B cell (primary cell): ENCODE measurements at regions not wholly inside any gene's neighbourhood (a gene's known extent, or its start where the extent isn't known, plus 50 kb on each side); places are given as distances from the start of the nearest gene placed in this dataset.

Experiments used
- ATAC-seq: fragments of 200-7000 bp; cut with Tn5 transposase; one replicate; pipeline ENCODE4 v1.10.0; 2021; ENCODE audit warnings: low read depth, mild to moderate bottlenecking, moderate number of reproducible peaks, moderate library complexity
- CTCF ChIA-PET: fragments of 350-600 bp; sonication (Branson Sonifier 250); formaldehyde crosslinking; loops from one replicate; lab custom pipeline; 2021; ENCODE audit warnings: antibody characterized with exemption, inconsistent platforms; lab: Charles Lee
- POLR2A ChIA-PET: fragments of 350-600 bp; sonication (Branson Sonifier 250); formaldehyde crosslinking; loops from one replicate; lab custom pipeline; 2021; ENCODE audit warnings: antibody characterized with exemption; lab: Charles Lee
- DNase-seq: peaks from one replicate; pipeline ENCODE4 v3.0.0; 2013
- H2AFZ ChIP-seq: 2 replicates; pipeline ENCODE4 v1.6.1; 2012; ENCODE audit warnings: mild to moderate bottlenecking, low read depth, low read length; ENCODE audit not compliant: insufficient read depth, poor library complexity, severe bottlenecking
- H3K27ac ChIP-seq, 2 donors: 1 replicate in 1 of 2; 2 replicates in 1 of 2; pipeline ENCODE4 v1.5.1; 2012 to 2013; ENCODE audit warnings: low read length in 2 of 2, mild to moderate bottlenecking in 2 of 2, moderate library complexity in 1 of 2
- H3K27me3 ChIP-seq, 4 experiments: fragments of 200-600 bp in 1 of 4; sonication (generic) in 1 of 4; replicated peaks in 1 of 4; 1 replicate in 2 of 4; 2 replicates in 2 of 4; pipeline versions ENCODE4 v1.6.1 to v1.7.0; 2013 to 2016; ENCODE audit warnings: low read length in 3 of 4, mild to moderate bottlenecking in 2 of 4, mixed read lengths in 1 of 4, moderate library complexity in 1 of 4; ENCODE audit not compliant: insufficient read depth in 4 of 4, control insufficient read depth in 3 of 4; ENCODE audit errors: control extremely low read depth in 1 of 4
- H3K36me3 ChIP-seq, 2 experiments: replicated peaks in 1 of 2; 1 replicate in 1 of 2; 2 replicates in 1 of 2; pipeline versions ENCODE4 v1.6.1 to v1.7.1; 2013; ENCODE audit warnings: low read length in 1 of 2; ENCODE audit not compliant: insufficient read depth in 2 of 2, control insufficient read depth in 1 of 2; ENCODE audit errors: control extremely low read depth in 1 of 2, extremely low read depth in 1 of 2
- H3K4me1 ChIP-seq, 2 donors: fragments of 200-600 bp in 1 of 2; sonication (generic) in 1 of 2; 1 replicate in 1 of 2; 2 replicates in 1 of 2; pipeline versions ENCODE4 v1.5.1 to v1.6.1; 2013 to 2017; ENCODE audit warnings: low read length in 2 of 2; ENCODE audit not compliant: control insufficient read depth in 2 of 2, insufficient read depth in 2 of 2
- H3K4me2 ChIP-seq: replicated peaks from 2 replicates; pipeline ENCODE3; 2012; ENCODE audit warnings: mild to moderate bottlenecking, low read depth, low read length; ENCODE audit not compliant: poor library complexity, severe bottlenecking
- H3K4me3 ChIP-seq, 5 experiments: fragments of 200-600 bp in 1 of 5; sonication (generic) in 1 of 5; 1 replicate in 3 of 5; 2 replicates in 2 of 5; pipeline versions ENCODE4 v1.5.1 to v1.7.0; 2011 to 2016; ENCODE audit warnings: low read length in 4 of 5, mild to moderate bottlenecking in 4 of 5, low read depth in 2 of 5, control low read depth in 1 of 5, moderate library complexity in 1 of 5; ENCODE audit not compliant: insufficient read depth in 1 of 5; ENCODE audit errors: control extremely low read depth in 1 of 5, extremely low read depth in 1 of 5
- H3K79me2 ChIP-seq: fragments of 200-600 bp; sonication (generic); one replicate; pipeline ENCODE4 v1.6.0; 2016; ENCODE audit warnings: low read length; ENCODE audit not compliant: control insufficient read depth, insufficient read depth
- H3K9ac ChIP-seq: fragments of 200-600 bp; sonication (generic); 2 replicates; pipeline ENCODE4 v1.6.1; 2017; ENCODE audit warnings: mild to moderate bottlenecking, low read length, moderate library complexity
- H3K9me3 ChIP-seq, 3 donors: one replicate each; pipeline versions ENCODE4 v1.6.1 to v1.7.1; 2013; ENCODE audit warnings: low read length in 2 of 3; ENCODE audit not compliant: control insufficient read depth in 2 of 3, insufficient read depth in 1 of 3; ENCODE audit errors: control extremely low read depth in 1 of 3
- H4K20me1 ChIP-seq: 2 replicates; pipeline ENCODE4 v1.6.0; 2012; ENCODE audit warnings: mild to moderate bottlenecking, low read length; ENCODE audit not compliant: insufficient read depth, control insufficient read depth, poor library complexity, severe bottlenecking
- H3K27ac Mint-ChIP-seq: one replicate; pipeline ENCODE4 v1.8.0; 2021; ENCODE audit warnings: mixed read lengths
- H3K27me3 Mint-ChIP-seq: one replicate; pipeline ENCODE4 v1.8.0; 2021; ENCODE audit warnings: mixed read lengths
- H3K4me1 Mint-ChIP-seq: one replicate; pipeline ENCODE4 v1.8.0; 2021; ENCODE audit warnings: mixed read lengths
- H3K4me3 Mint-ChIP-seq: one replicate; pipeline ENCODE4 v1.8.0; 2021; ENCODE audit warnings: mixed read lengths
- H3K9me3 Mint-ChIP-seq: one replicate; pipeline ENCODE4 v1.8.0; 2022; ENCODE audit warnings: mixed read lengths; ENCODE audit not compliant: insufficient read depth
- CTCF ChIP-seq: fragments of 200-600 bp; IDR thresholded peaks from one replicate; pipeline ENCODE4 v1.8.0; 2022; ENCODE audit warnings: antibody characterized with exemption, mild to moderate bottlenecking
- EZH2 ChIP-seq: IDR thresholded peaks from 2 replicates; pipeline ENCODE4 v1.6.1; 2012; ENCODE audit warnings: borderline replicate concordance, low read depth, mild to moderate bottlenecking, moderate library complexity, low read length; ENCODE audit not compliant: insufficient read depth, poor library complexity, severe bottlenecking
- WGBS: methylation state at CpG from one replicate; pipeline ENCODE4 v1.1.5; 2013; ENCODE audit warnings: missing lambda C conversion rate; ENCODE audit not compliant: insufficient coverage; 5-methylcytosine and 5-hydroxymethylcytosine counted together
- intact Hi-C: fragments of 100-400 bp; cut with micrococcal nuclease; formaldehyde crosslinking; loops from one replicate; pipeline ENCODE4 v1.10.0; 2022

GRCh38 chr18:42412896-42413295, 457.9 kb downstream of the PIK3C3 start:
- no peaks in the 10 kb centered on the region for H3K79me2 ChIP-seq
- H3K27me3 ChIP-seq = no peaks in the 10 kb centered on the region
- H3K4me2 ChIP-seq = no peak overlapping the region
- H3K4me3 ChIP-seq = no peak overlapping the region
- TF ChIP-seq CTCF (no peak), EZH2 (no peak)
- no peak for ATAC-seq
- no peak overlapping the region for H3K9ac ChIP-seq
- POLR2A ChIA-PET = no interaction called here
- H2AFZ ChIP-seq = no peak overlapping the region
- Mint-ChIP-seq H3K9me3 (peaks cover 5% of the 10 kb centered on the region), H3K4me3 (no peak overlapping the region), H3K27me3 (no peaks in the 10 kb centered on the region), H3K4me1 (no peaks in the 10 kb centered on the region), H3K27ac (no peak overlapping the region)
- peaks cover 0 to 12% (median 3%) of the 10 kb centered on the region in 3 donors for H3K9me3 ChIP-seq
- H3K27ac ChIP-seq = no peak overlapping the region
- H4K20me1 ChIP-seq = no peaks in the 10 kb centered on the region
- no CpG with 5 or more reads among the region's 2 CpGs for WGBS
- no peaks in the 10 kb centered on the region for H3K36me3 ChIP-seq
- CTCF ChIA-PET = no interaction called here
- intact Hi-C loops = no loop called here
- DNase-seq = no peak
- H3K4me1 ChIP-seq = no peaks in the 10 kb centered on the region

GRCh38 chr18:42413870-42414269, 458.8 kb downstream of the PIK3C3 start:
- H3K36me3 ChIP-seq = no peaks in the 10 kb centered on the region
- no peak overlapping the region for H3K4me2 ChIP-seq
- no peaks in the 10 kb centered on the region for H3K27me3 Mint-ChIP-seq
- H3K79me2 ChIP-seq = no peaks in the 10 kb centered on the region
- no peak overlapping the region for H3K27ac ChIP-seq
- H3K9me3 ChIP-seq = peaks cover 0 to 8% (median 1%) of the 10 kb centered on the region in 3 donors
- DNase-seq (no peak), ATAC-seq (no peak)
- no peak overlapping the region for H3K4me3 Mint-ChIP-seq
- no peak overlapping the region for H3K9ac ChIP-seq
- no peaks in the 10 kb centered on the region for H3K4me1 ChIP-seq
- H4K20me1 ChIP-seq = no peaks in the 10 kb centered on the region
- no peak overlapping the region for H3K27ac Mint-ChIP-seq
- CTCF ChIA-PET = no interaction called here
- POLR2A ChIA-PET = no interaction called here
- 100% methylated on average over 1 of the region's 1 CpG for WGBS
- no peak for TF ChIP-seq CTCF
- no peak for TF ChIP-seq EZH2
- no peak overlapping the region for H3K4me3 ChIP-seq
- no peaks in the 10 kb centered on the region for H3K27me3 ChIP-seq
- H3K4me1 Mint-ChIP-seq = no peaks in the 10 kb centered on the region
- intact Hi-C loops = no loop called here
- no peak overlapping the region for H2AFZ ChIP-seq
- peaks cover 5% of the 10 kb centered on the region for H3K9me3 Mint-ChIP-seq
